OCI-LY3 (cell line): ENCODE measurements at regions not wholly inside any gene's neighbourhood (a gene's known extent, or its start where the extent isn't known, plus 50 kb on each side); places are given as distances from the start of the nearest gene placed in this dataset.

Experiments
- EZH2phosphoT487 ChIP-seq: fragments of 200-600 bp; shearing (Covaris generic); IDR thresholded peaks from 2 replicates; pipeline ENCODE4 v1.6.1; 2018; ENCODE audit warnings: antibody characterized with exemption, mixed run types, low read depth
- TF ChIP-seq, protein P1 (sequence below): fragments of 200-600, 300-600 bp; sonication (generic); IDR thresholded peaks from 2 replicates; pipeline ENCODE4 v1.5.1; 2014; ENCODE audit warnings: antibody characterized with exemption, low read length, low read depth

DNA sequence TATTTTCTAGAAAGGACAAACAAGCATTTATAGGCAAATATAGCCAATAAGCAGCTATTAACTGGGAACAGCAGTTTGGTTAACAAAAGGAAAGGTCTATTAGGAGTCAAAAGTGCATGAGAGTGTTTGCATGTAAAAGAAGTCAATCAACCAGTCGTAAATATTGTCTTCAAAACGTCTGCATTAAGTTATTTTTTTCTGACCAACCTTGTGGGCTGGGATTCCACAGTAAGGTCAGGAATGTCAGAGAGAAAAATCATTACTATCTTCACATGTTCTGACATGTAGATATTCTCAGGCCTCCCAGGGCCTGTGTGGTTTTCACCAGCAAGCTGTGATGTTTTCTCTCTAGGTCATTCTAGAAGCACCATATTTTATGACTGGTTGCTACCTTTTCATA lies 922.5 kb downstream of the SUCLG1 start:
- TF ChIP-seq, protein P1, sequence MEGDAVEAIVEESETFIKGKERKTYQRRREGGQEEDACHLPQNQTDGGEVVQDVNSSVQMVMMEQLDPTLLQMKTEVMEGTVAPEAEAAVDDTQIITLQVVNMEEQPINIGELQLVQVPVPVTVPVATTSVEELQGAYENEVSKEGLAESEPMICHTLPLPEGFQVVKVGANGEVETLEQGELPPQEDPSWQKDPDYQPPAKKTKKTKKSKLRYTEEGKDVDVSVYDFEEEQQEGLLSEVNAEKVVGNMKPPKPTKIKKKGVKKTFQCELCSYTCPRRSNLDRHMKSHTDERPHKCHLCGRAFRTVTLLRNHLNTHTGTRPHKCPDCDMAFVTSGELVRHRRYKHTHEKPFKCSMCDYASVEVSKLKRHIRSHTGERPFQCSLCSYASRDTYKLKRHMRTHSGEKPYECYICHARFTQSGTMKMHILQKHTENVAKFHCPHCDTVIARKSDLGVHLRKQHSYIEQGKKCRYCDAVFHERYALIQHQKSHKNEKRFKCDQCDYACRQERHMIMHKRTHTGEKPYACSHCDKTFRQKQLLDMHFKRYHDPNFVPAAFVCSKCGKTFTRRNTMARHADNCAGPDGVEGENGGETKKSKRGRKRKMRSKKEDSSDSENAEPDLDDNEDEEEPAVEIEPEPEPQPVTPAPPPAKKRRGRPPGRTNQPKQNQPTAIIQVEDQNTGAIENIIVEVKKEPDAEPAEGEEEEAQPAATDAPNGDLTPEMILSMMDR, result no peak
- TF ChIP-seq EZH2phosphoT487, result no peak
